ENCODE measurements at regions not wholly inside any gene's neighbourhood (a gene's known extent, or its start where the extent isn't known, plus 50 kb on each side); places are given as distances from the start of the nearest gene placed in this dataset.
"Not testable (repeated sequence)": the region's sequence is repeated elsewhere in the genome, so short reads cannot be mapped to it uniquely, and the experiment has no call there.

DNA sequence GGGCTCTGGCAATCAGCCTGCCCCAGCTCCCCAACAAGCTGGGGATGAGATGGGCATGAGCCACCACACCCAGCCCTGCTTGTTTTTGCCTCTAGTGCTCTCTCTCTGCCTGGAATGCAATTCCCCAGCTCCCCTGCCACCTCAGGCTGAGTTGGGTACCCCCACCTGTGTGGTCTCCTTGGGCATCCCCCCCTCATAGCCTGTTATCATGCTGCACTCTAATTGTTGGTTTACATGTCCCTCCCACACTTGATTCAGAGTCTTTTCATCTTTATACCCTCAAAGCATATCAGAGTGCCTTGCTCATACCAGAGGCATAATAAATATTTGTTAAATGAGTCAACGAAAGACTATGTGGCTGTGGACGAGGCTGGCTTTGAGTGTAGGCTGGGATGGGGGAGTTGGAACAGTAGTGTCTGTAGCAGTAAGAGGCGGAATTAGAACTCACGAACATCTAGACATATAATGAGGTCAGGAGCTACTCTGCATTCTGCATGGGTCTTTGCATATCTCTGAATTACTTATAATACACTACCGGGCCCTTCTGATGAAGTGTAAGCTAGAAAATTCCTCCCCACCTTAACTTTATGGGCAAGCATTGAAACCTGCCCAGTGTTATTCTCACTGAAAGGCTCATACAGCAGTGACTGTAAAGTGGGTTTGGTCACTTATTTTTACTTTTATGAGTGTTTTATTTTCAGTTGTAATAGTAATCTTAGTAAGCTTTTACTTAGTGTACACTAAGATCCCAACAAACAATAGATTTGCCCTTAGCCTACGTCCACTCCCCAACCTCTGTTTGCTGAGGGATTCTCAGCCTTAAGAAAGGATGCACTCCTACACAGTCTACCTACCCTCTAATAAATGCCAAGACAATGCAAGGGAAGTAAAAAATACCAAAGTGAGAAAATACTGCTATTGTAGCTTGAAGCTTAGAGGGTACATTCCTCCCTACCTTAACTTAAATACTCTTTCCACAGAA, 58.7 kb downstream of the EDN1 start:
- DNase-seq = no peak

GRCh38 chr6:12350644-12351170, 60.5 kb downstream of the EDN1 start:
- DNase-seq = no peak

- no peak for DNase-seq
Observed at GRCh38 chr6:12351672-12352071, 61.5 kb downstream of the EDN1 start.

DNA sequence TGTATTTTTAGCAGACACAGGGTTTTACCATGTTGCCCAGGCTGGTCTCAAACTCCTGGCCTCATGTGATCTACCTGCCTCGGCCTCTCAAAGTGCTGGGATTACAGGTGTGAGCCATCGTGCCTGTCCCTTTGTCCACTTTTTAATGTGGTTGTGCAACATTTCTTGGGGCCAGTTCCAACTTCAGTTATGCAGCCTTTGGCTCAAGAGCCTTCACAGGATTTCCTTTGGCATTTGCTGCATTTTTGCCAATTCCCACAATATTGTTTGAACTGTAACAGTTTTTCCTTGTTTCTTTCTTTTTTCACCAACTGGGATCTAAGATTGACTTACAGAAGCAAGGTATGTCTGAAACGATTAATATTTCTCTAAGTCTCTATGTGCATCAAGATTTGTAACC, 63.6 kb downstream of the EDN1 start:
- no peak for DNase-seq

GRCh38 chr6:12354499-12354898, 64.3 kb downstream of the EDN1 start:
- DNase-seq = no peak

DNA sequence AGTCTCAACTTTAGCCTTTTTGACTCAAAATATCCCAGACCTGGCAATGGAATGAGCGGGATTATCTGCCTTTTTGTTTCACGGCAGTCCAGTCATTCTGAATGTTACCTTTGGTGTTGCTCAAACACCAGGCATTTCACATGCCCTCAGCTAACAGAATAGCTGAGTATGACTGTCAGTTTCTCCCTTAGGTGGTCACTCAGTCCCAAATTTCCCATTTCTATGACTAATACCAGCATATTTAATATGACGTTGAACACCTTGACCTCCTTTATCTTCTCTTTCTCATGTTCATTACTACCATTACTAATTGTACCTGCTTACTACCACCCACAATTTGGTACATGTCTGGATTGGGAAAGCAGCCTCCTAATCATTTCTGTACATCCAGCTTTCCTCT, 65.2 kb downstream of the EDN1 start:
- no peak for DNase-seq

- DNase-seq = no peak
Observed at GRCh38 chr6:12356431-12356830, 66.3 kb downstream of the EDN1 start.

DNA sequence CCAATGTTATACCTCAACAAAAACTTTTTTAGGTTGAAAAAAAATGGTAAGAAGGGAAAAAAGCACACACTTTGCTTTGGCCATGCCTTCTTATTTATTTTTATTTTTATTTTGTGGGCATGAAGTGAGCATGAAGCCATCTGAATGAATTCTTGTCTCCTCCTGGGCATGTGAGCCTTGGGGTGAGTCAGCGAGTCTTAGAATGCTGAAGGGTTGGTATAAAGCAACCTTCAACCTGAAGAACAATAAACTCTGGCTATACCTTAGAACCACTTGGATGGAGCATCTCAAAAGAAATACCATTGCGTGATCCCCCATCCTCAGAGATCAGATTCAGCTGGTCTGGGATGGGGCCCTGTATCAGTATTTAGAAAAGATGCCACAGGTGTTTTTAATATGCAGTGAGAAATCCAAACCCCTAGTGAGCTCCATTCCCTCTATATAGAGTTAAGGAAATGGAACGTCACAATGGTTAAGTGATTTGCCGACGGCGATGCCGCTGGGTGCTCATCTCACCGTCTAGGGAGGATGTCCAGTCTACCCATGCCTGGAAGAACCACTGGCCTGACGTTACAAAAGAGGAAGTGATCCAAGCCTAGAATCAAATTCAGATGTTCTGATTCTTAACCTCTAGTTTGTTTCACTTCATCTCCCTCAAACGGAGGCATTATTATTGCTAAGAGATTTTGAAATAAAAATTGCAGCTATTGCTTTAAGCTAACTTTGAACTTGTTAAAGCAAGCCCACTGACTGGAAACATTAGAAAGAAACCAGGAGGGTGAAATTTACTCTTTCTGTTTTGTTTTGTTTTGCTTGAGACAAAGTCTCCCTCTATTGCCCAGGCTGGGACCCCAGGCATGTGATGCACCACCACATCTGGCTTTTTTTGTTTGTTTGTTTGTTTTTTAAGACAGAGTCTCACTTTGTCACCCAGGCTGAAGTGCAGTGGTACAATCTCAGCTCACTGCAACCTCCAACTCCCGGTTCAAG, 67.1 kb downstream of the EDN1 start:
- peak in 7 of 58 donors; percentile 0 to 29 (median 3) for DNase-seq

DNA sequence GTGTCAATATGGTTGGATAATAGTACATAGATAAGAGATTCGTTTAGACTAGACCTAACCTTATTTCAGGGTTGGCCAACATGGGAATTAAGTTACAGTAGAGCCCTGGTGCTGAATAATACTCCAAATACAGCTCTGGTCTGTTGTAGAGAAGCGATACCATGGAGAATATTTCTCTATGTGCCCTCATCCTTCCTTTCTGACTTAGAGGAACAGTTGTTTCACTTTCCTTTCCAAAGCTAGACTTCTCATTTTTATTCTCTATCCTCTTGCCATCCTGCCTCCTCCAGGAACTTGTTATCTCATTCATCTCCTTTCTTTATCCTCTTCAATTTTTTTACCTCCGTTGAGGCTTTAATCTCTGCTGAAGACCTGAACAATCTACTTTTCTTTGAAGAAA, 68.9 kb downstream of the EDN1 start:
- DNase-seq = no peak

- no peak for DNase-seq
Observed at GRCh38 chr6:12361042-12361765, 71.0 kb downstream of the EDN1 start.

DNA sequence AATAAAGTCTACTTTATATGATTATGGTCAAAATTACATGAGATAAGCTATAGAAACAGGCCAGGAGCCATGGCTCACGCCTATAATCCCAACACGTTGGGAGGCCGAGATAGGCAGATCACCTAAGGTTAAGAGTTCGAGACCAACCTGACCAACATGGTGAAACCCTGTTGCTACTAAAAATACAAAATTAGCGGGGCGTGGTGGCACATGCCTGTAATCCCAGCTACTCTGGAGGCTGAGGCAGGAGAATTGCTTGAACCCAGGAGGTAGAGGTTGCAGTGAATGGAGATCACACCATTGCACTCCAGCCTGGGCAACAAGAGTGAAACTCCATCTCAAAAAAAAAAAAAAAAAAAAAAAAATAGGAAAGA, 73.1 kb downstream of the EDN1 start:
- DNase-seq = not testable (repeated sequence)

DNA sequence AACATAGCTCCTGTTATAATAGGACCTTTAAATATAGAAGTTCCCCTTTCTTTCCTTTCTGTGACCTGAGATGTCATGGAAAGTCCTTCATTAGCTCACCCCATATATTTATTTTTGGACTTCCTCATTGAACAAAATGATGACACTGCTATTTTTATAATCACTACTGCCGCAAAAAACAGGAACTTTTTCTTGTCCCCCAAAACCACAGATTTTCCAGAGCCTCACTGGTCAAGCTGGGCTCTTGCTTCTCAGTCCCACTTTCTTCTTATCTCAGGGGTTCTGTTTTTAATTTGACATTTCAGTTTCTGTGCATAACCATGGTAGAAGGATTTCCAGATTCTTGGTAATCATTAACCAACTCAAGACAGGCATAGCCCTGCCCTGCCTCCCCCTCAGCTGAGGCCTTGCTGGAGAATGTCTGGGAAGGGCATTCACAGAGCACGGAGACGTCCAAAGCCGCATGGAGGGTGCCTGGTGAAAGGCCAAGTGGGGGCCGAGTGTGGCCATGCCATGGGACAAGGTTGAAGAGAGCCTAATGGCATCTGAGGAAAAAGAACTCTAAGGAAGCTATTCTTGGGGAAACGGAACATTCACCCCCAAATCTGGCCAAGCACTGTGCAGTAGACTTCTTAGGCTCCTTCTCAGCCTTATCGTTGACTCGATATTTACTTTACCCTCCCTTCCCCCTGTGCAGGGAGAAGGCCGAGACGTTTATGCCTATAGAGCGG, 73.7 kb downstream of the EDN1 start:
- peak in 1 of 58 donors; percentile 32 for DNase-seq

DNA sequence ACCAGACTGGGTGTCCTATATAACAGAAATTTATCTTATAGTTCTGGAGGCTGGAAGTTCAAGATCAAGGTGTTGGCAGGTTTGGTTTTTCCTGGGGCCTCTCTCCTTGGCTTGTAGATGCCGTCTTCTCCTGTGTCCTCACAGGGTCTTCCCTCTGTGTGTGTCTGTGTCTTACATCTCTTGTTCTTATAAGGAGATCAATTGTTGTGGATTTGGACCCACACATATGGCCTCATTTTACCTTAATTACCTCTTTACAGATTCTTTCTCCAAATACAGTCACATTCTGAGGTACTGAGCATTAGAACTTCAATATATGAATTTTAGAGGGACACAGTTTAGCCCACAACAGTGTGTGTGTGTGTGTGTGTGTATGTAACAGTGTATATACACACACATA, 74.5 kb downstream of the EDN1 start:
- DNase-seq = no peak

DNA sequence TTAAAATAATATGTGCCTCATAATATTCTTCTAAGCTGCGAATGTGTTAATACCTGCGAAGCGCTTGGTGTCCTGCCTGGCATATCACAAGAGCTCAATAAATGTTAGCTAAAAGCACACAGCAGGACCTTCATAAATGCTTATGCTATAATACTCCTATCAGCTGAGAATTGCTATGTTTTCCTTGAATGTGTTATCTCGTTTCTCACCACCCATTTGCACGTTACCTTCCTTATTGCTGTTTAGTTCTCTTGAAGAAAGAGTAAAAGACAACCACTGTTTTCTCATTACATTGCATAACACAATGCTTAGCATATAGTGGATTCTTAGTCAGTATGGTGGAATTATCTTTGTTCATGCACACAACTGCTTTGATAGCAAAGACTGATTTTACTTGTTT, 76.6 kb downstream of the EDN1 start:
- DNase-seq = no peak

- DNase-seq = no peak
Observed at GRCh38 chr6:12367412-12367811, 77.3 kb downstream of the EDN1 start.

GRCh38 chr6:12369355-12369754, 79.2 kb downstream of the EDN1 start:
- DNase-seq = no peak

DNA sequence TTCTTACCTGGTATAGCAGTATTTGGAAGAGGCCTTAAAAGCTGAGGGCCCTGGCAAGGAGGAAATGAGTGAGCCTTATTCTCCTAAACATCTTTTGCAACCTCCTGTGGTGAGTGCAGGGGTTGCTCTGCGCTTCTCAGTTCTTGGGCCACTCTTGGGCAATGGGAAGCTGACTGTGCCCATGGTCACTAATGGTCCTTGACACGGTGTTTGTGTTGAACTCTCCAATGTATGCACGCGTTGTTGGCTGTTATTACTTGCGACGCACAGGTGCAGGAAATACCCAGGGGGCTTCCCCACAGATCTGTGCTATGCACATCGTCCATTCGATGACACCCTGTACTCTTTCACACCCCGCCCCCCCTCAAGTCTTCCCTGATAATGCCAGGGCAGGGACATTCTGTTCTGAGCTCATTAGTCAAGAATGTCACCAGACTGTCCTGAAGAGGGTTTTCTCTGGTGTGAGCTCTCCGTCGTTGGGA, 79.7 kb downstream of the EDN1 start:
- no peak for DNase-seq

GRCh38 chr6:12371151-12371550, 81.0 kb downstream of the EDN1 start:
- no peak for DNase-seq

- no peak for DNase-seq
Observed at GRCh38 chr6:12371641-12372146, 81.5 kb downstream of the EDN1 start.

DNA sequence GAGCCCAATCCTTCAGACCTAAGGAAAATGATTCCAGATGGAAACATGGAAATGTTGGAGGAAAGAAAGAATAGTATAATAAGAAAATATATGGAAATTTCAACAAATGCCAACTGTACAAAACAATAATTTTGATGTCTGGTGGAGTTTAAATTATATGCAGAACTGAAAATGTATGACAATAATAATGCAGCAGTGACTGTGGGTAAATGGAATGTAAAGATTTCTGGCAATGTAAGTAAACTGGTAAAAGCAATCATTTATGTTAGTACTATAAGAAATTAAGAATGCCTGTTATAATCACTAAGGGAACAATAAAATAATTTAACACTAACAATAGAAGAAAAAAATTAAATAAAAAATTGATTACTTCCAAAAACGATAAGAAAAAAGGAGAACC, 89.0 kb downstream of the EDN1 start:
- no peak for DNase-seq
